Ovary (tissue), 7 donors: ENCODE measurements at regions not wholly inside any gene's neighbourhood (a gene's known extent, or its start where the extent isn't known, plus 50 kb on each side); places are given as distances from the start of the nearest gene placed in this dataset.

Experiments used
- DNase-seq, 5 donors: peaks; one replicate each; pipeline ENCODE4 v3.0.0-alpha.2; 2019 to 2020
- H3K27ac ChIP-seq, 2 donors: fragments of 200-600 bp; one replicate each; pipeline versions ENCODE4 v1.5.1 to v1.8.0; 2019 to 2022
- H3K27me3 ChIP-seq: fragments of 200-600 bp; one replicate; pipeline ENCODE4 v1.8.0; 2022
- H3K36me3 ChIP-seq: fragments of 200-600 bp; sonication (generic); one replicate; pipeline ENCODE4 v1.5.1; 2019
- H3K4me1 ChIP-seq: one replicate; pipeline ENCODE4 v1.8.1; 2013; ENCODE audit warnings: mild to moderate bottlenecking, moderate library complexity; ENCODE audit not compliant: insufficient read depth
- H3K4me3 ChIP-seq: fragments of 200-600 bp; sonication (generic); one replicate; pipeline ENCODE4 v1.5.1; 2017
- H3K9me3 ChIP-seq, 2 donors: fragments of 200-600 bp in 1 of 2; sonication (generic) in 1 of 2; one replicate each; pipeline versions ENCODE4 v1.5.1 to v1.8.1; 2013 to 2019; ENCODE audit warnings: mild to moderate bottlenecking in 1 of 2, moderate library complexity in 1 of 2
- CTCF ChIP-seq, 3 donors: fragments of 450-650 bp in 2 of 3; fragments of 200-600 bp in 1 of 3; IDR thresholded peaks; one replicate each; pipeline versions ENCODE4 v1.5.1 to v1.8.0; 2016 to 2022; ENCODE audit warnings: antibody characterized with exemption in 3 of 3, mild to moderate bottlenecking in 1 of 3
- EP300 ChIP-seq: sonication (generic); formaldehyde crosslinking; IDR thresholded peaks from one replicate; pipeline ENCODE4 v1.6.1; 2017; ENCODE audit warnings: antibody characterized with exemption
- POLR2A ChIP-seq: fragments of 450-650 bp; IDR thresholded peaks from one replicate; pipeline ENCODE4 v1.6.1; 2017; ENCODE audit warnings: antibody characterized with exemption, mild to moderate bottlenecking, moderate library complexity
- WGBS, 3 donors: extraction: QIAGEN DNeasy Blood & Tissue Kit in 1 of 3; methylation state at CpG; one replicate each; pipeline versions ENCODE4 v1.1.5 to v1.1.7; 2013 to 2017; 5-methylcytosine and 5-hydroxymethylcytosine counted together
- intact Hi-C, 4 donors: fragments of 100-400 bp; cut with DNase I; formaldehyde crosslinking; loops; one replicate each; pipeline versions ENCODE4 v1.11.0 to v1.15.1; 2022 to 2023
- donor health status: DM: no; HTN: no; CAD: no; lungs with moderate emphysema.
- donor health status: DM: no; HTN: no; CAD: no.
- donor health status: Bipolar disorder and iron deficiency.
- donor health status: DM: no; HTN: no; CAD: no.
- donor health status: DM: yes; HTN: yes; CAD: no.

GRCh38 chr4:77434299-77435092 lies 171.1 kb upstream of the CXCL13 start:
- H3K27me3 ChIP-seq, result no peaks in the 10 kb centered on the region
- intact Hi-C loops, result no loop called here
- peak; percentile 52 to 85 (median 65) for DNase-seq
- no peak overlapping the region for H3K27ac ChIP-seq
- no peaks in the 10 kb centered on the region for H3K36me3 ChIP-seq
- H3K9me3 ChIP-seq, result no peaks in the 10 kb centered on the region
- peaks cover 12% of the 10 kb centered on the region for H3K4me1 ChIP-seq
- no peak overlapping the region for H3K4me3 ChIP-seq
- no peak for TF ChIP-seq CTCF (IDR thresholded peaks at IDR 0.05)
- no peak for TF ChIP-seq EP300
- 15 to 21% (median 17%) methylated on average over 10 of the region's 10 CpGs for WGBS, 3 donors

GRCh38 chr4:77437079-77437478 lies 168.5 kb upstream of the CXCL13 start:
- no peak for DNase-seq
- Histone ChIP-seq H3K4me3 (no peak overlapping the region), H3K36me3 (no peaks in the 10 kb centered on the region), H3K4me1 (peaks cover 12% of the 10 kb centered on the region), H3K9me3 (no peaks in the 10 kb centered on the region), H3K27me3 (no peaks in the 10 kb centered on the region), H3K27ac (no peak overlapping the region)
- 96 to 99% (median 96%) methylated on average over 4 of the region's 4 CpGs for WGBS, 3 donors
- no peak for TF ChIP-seq CTCF (IDR thresholded peaks at IDR 0.05)
- no peak for TF ChIP-seq EP300
- no peak for TF ChIP-seq POLR2A
- intact Hi-C loops, result no loop called here

GRCh38 chr4:77438549-77438948 lies 167.1 kb upstream of the CXCL13 start:
- H3K9me3 ChIP-seq, result no peaks in the 10 kb centered on the region
- H3K4me1 ChIP-seq, result peaks cover 10% of the 10 kb centered on the region
- no peak overlapping the region for H3K4me3 ChIP-seq
- H3K27ac ChIP-seq, result no peak overlapping the region
- no peaks in the 10 kb centered on the region for H3K27me3 ChIP-seq
- TF ChIP-seq EP300, result no peak
- no peak for TF ChIP-seq POLR2A
- TF ChIP-seq CTCF (IDR thresholded peaks at IDR 0.05), result no peak
- no peaks in the 10 kb centered on the region for H3K36me3 ChIP-seq
- no peak for DNase-seq
- WGBS, 3 donors, result 93 to 97% (median 97%) methylated on average over 9 of the region's 9 CpGs
- intact Hi-C loops, result no loop called here

GRCh38 chr4:77443941-77444340 lies 161.7 kb upstream of the CXCL13 start:
- no peak overlapping the region for H3K4me3 ChIP-seq
- no peaks in the 10 kb centered on the region for H3K9me3 ChIP-seq
- DNase-seq, result no peak
- H3K27ac ChIP-seq, result no peak overlapping the region
- WGBS, 3 donors, result 38 to 92% (median 63%) methylated on average over 1 of the region's 1 CpG
- no peaks in the 10 kb centered on the region for H3K36me3 ChIP-seq
- H3K27me3 ChIP-seq, result no peaks in the 10 kb centered on the region
- no peak for TF ChIP-seq CTCF (IDR thresholded peaks at IDR 0.05)
- no peak for TF ChIP-seq EP300
- no peak for TF ChIP-seq POLR2A
- H3K4me1 ChIP-seq, result no peaks in the 10 kb centered on the region
- intact Hi-C loops, result no loop called here
